OCI-LY1 (cell line): ENCODE measurements at regions not wholly inside any gene's neighbourhood (a gene's known extent, or its start where the extent isn't known, plus 50 kb on each side); places are given as distances from the start of the nearest gene placed in this dataset.

ENCODE experiments used
- H2AFZ ChIP-seq: fragments of 200-600 bp; sonication (generic), shearing (Covaris generic); 2 replicates; pipeline ENCODE4 v1.6.0; 2014; ENCODE audit warnings: antibody characterized with exemption, mild to moderate bottlenecking, low read length
- H3F3A ChIP-seq: fragments of 200-600 bp; sonication (generic), shearing (Covaris generic); 2 replicates; pipeline ENCODE4 v1.6.0; 2014; ENCODE audit warnings: mild to moderate bottlenecking, antibody characterized with exemption, low read length, moderate library complexity; ENCODE audit not compliant: insufficient read depth
- H3K27ac ChIP-seq: fragments of 200-600 bp; sonication (generic); 2 replicates; pipeline ENCODE4 v1.5.1; 2014; ENCODE audit warnings: low read length, mixed run types, mild to moderate bottlenecking, low read depth; ENCODE audit not compliant: poor library complexity, severe bottlenecking
- H3K27me3 ChIP-seq: fragments of 200-600 bp; sonication (generic); 2 replicates; pipeline ENCODE4 v1.6.0; 2014; ENCODE audit warnings: antibody characterized with exemption, mild to moderate bottlenecking, low read length, moderate library complexity; ENCODE audit not compliant: insufficient read depth
- H3K36me3 ChIP-seq: fragments of 200-600 bp; sonication (generic); 2 replicates; pipeline ENCODE4 v1.6.1; 2014; ENCODE audit warnings: mild to moderate bottlenecking, antibody characterized with exemption, low read length, moderate library complexity, mixed read lengths; ENCODE audit not compliant: insufficient read depth
- H3K4me1 ChIP-seq: fragments of 200-600 bp; sonication (generic); 2 replicates; pipeline ENCODE4 v1.5.1; 2014; ENCODE audit warnings: mild to moderate bottlenecking, low read length, moderate library complexity; ENCODE audit not compliant: insufficient read depth, severe bottlenecking
- H3K4me2 ChIP-seq: fragments of 200-600 bp; sonication (generic), shearing (Covaris generic); 2 replicates; pipeline ENCODE4 v1.6.1; 2014; ENCODE audit warnings: low read length
- H3K4me3 ChIP-seq: fragments of 200-600 bp; sonication (generic); 2 replicates; pipeline ENCODE4 v1.5.1; 2014; ENCODE audit warnings: low read length, low read depth, mild to moderate bottlenecking, mixed read lengths; ENCODE audit not compliant: poor library complexity, severe bottlenecking
- H3K79me2 ChIP-seq: fragments of 200-600 bp; shearing (Covaris generic); 2 replicates; pipeline ENCODE4 v1.6.1; 2016; ENCODE audit warnings: mixed run types, low read length, mixed read lengths; ENCODE audit not compliant: insufficient read depth
- H3K9ac ChIP-seq: fragments of 200-600 bp; sonication (generic), shearing (Covaris generic); 2 replicates; pipeline ENCODE4 v1.6.1; 2014; ENCODE audit warnings: mild to moderate bottlenecking, low read length, mixed read lengths
- H3K9me2 ChIP-seq: fragments of 200-600 bp; sonication (generic), shearing (Covaris generic); 2 replicates; pipeline ENCODE4 v1.6.1; 2014; ENCODE audit warnings: low read depth, mild to moderate bottlenecking, low read length, mixed read lengths
- H3K9me3 ChIP-seq: fragments of 200-600 bp; shearing (Covaris generic); 2 replicates; pipeline ENCODE4 v1.6.1; 2014; ENCODE audit warnings: low read length, mixed read lengths
- H4K20me1 ChIP-seq: fragments of 200-600 bp; sonication (generic), shearing (Covaris generic); 2 replicates; pipeline ENCODE4 v1.6.0; 2016; ENCODE audit warnings: mild to moderate bottlenecking, low read length; ENCODE audit not compliant: insufficient read depth
- CTCF ChIP-seq: fragments of 200-600 bp; sonication (generic), shearing (Covaris generic); IDR thresholded peaks from 2 replicates; pipeline ENCODE4 v1.5.1; 2017; ENCODE audit warnings: mild to moderate bottlenecking, antibody characterized with exemption, low read length, moderate library complexity, mixed read lengths
- EZH2 ChIP-seq: fragments of 200-600 bp; sonication (generic), shearing (Covaris generic); IDR thresholded peaks from 2 replicates; pipeline ENCODE4 v1.8.0; 2017; ENCODE audit warnings: borderline replicate concordance, mixed run types, mild to moderate bottlenecking, antibody characterized with exemption, low read length, moderate library complexity, mixed read lengths

GRCh38 chr14:101025696-101026095, 122.2 kb upstream of the RTL1 start:
- H3K79me2 ChIP-seq, result no peaks in the 10 kb centered on the region
- H3K36me3 ChIP-seq, result no peaks in the 10 kb centered on the region

GRCh38 chr14:101026341-101026740, 122.8 kb upstream of the RTL1 start:
- Histone ChIP-seq H3K27ac (no peak overlapping the region), H4K20me1 (no peaks in the 10 kb centered on the region), H3F3A (no peaks in the 10 kb centered on the region), H2AFZ (no peak overlapping the region), H3K9ac (no peak overlapping the region), H3K4me2 (no peak overlapping the region), H3K4me3 (no peak overlapping the region), H3K36me3 (no peaks in the 10 kb centered on the region), H3K9me3 (no peaks in the 10 kb centered on the region), H3K4me1 (no peaks in the 10 kb centered on the region), H3K27me3 (0 out of 2 replicates have a peak, but pooled peaks cover 3% of the 10 kb centered on the region), H3K79me2 (no peaks in the 10 kb centered on the region), H3K9me2 (no peaks in the 10 kb centered on the region)
- no peak for TF ChIP-seq EZH2
- TF ChIP-seq CTCF, result no peak

More at GRCh38 chr14:101025696-101026095, 122.2 kb upstream of the RTL1 start:
- Histone ChIP-seq H4K20me1 (no peaks in the 10 kb centered on the region), H2AFZ (no peak overlapping the region), H3F3A (no peaks in the 10 kb centered on the region), H3K27me3 (0 out of 2 replicates have a peak, but pooled peaks cover 1% of the 10 kb centered on the region), H3K9me2 (no peaks in the 10 kb centered on the region), H3K27ac (no peak overlapping the region), H3K4me1 (no peaks in the 10 kb centered on the region), H3K4me3 (no peak overlapping the region), H3K4me2 (no peak overlapping the region), H3K9me3 (no peaks in the 10 kb centered on the region), H3K9ac (no peak overlapping the region)
- TF ChIP-seq EZH2 (no peak), CTCF (no peak)

GRCh38 chr14:101027291-101027690, 123.8 kb upstream of the RTL1 start:
- H3F3A ChIP-seq, result no peaks in the 10 kb centered on the region

More at GRCh38 chr14:101027291-101027690, 123.8 kb upstream of the RTL1 start:
- Histone ChIP-seq H3K4me2 (no peak overlapping the region), H3K27ac (no peak overlapping the region), H3K9ac (no peak overlapping the region), H3K79me2 (no peaks in the 10 kb centered on the region), H3K4me3 (no peak overlapping the region), H3K27me3 (0 out of 2 replicates have a peak, but pooled peaks cover 3% of the 10 kb centered on the region), H3K4me1 (no peaks in the 10 kb centered on the region), H3K36me3 (no peaks in the 10 kb centered on the region), H3K9me3 (no peaks in the 10 kb centered on the region), H2AFZ (no peak overlapping the region), H3K9me2 (no peaks in the 10 kb centered on the region), H4K20me1 (no peaks in the 10 kb centered on the region)
- TF ChIP-seq EZH2, result no peak
- no peak for TF ChIP-seq CTCF
